Esophagus muscularis mucosa (tissue), 4 donors: ENCODE measurements at regions not wholly inside any gene's neighbourhood (a gene's known extent, or its start where the extent isn't known, plus 50 kb on each side); places are given as distances from the start of the nearest gene placed in this dataset.

Source experiments
- EP300 ChIP-seq: sonication (generic); formaldehyde crosslinking; IDR thresholded peaks from one replicate; pipeline ENCODE4 v1.6.1; 2017; ENCODE audit warnings: antibody characterized with exemption
- POLR2A ChIP-seq: fragments of 450-650 bp; IDR thresholded peaks from one replicate; pipeline ENCODE4 v1.6.1; 2017; ENCODE audit warnings: antibody characterized with exemption, moderate library complexity, mild to moderate bottlenecking, low read depth
- POLR2AphosphoS5 ChIP-seq, 2 donors: sonication (generic); formaldehyde crosslinking; IDR thresholded peaks; one replicate each; pipeline ENCODE4 v1.6.1; 2017; ENCODE audit warnings: antibody characterized with exemption in 2 of 2
- TF ChIP-seq, protein P1 (sequence below), 3 experiments: fragments of 200-600 bp in 2 of 3; fragments of 450-650 bp in 1 of 3; sonication (generic) in 2 of 3; IDR thresholded peaks; one replicate each; pipeline ENCODE4 v1.5.1; 2017 to 2019; ENCODE audit warnings: antibody characterized with exemption in 3 of 3, mild to moderate bottlenecking in 2 of 3, moderate library complexity in 1 of 3

DNA sequence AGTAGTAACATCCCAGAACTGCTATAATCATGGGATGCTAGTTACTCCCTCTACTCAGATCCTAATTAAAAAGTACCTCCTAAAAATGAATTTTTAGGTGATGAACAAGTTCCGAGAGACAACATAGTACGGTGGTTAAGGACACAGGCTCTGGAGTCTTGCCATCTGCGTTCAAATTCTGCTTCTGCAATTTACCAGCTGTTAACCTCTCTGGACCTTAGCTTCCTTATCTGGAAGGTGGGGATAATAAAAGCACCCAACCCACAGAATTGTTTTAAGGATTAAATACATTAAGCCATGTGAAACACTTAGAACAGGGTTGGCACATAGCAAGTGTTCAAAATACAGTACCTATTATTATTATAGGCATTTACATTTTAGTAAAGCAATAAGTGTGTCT, 77.5 kb upstream of the XPA start:
- no peak for TF ChIP-seq EP300
- TF ChIP-seq, protein P1, sequence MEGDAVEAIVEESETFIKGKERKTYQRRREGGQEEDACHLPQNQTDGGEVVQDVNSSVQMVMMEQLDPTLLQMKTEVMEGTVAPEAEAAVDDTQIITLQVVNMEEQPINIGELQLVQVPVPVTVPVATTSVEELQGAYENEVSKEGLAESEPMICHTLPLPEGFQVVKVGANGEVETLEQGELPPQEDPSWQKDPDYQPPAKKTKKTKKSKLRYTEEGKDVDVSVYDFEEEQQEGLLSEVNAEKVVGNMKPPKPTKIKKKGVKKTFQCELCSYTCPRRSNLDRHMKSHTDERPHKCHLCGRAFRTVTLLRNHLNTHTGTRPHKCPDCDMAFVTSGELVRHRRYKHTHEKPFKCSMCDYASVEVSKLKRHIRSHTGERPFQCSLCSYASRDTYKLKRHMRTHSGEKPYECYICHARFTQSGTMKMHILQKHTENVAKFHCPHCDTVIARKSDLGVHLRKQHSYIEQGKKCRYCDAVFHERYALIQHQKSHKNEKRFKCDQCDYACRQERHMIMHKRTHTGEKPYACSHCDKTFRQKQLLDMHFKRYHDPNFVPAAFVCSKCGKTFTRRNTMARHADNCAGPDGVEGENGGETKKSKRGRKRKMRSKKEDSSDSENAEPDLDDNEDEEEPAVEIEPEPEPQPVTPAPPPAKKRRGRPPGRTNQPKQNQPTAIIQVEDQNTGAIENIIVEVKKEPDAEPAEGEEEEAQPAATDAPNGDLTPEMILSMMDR (IDR thresholded peaks at IDR 0.05): no peak
- TF ChIP-seq POLR2A: no peak
- TF ChIP-seq POLR2AphosphoS5 (IDR thresholded peaks at IDR 0.05): no peak
